ENCODE measurements at regions not wholly inside any gene's neighbourhood (a gene's known extent, or its start where the extent isn't known, plus 50 kb on each side); places are given as distances from the start of the nearest gene placed in this dataset.

DNA sequence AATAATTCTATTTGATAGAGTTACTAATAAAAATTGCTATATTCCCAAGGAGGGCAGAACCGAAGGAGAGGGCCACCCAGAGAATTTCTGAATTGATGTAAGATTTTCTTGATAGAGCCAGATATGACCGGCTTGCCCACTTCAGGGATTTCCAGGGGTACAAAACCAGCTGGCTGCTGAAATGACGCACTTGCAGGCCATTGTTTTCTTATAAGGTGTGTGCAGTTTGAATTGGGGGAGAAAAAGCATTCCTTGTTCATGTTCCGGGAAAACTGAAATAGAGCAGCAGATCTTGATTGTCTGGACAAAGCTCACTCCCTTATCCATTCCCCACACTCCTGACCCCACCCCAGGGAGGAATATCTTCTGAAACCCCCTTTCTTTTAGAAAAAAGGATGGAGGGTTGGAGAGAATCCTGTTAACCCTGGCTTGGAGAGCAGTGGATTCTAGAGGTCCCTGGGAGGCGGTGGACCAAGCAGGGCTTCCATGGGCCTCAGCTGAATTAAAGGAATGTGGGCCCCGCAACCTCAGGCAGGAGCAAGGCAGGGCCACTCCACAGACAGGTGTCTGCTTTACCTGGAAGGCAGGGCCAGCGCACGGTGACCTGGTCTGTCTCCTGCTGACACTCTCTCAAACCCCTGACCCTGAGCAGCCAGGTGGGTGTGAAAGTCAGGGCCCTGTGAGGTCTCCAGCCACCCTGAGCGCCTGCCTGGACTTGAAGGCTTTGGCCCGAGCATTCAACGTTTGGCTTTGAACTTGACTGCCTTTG, 96.4 kb downstream of the TMEM170B start:
- no peak for DNase-seq

- DNase-seq: no peak
Observed at GRCh38 chr6:11634948-11635347, 97.4 kb downstream of the TMEM170B start.

GRCh38 chr6:11636121-11636520, 98.6 kb downstream of the TMEM170B start:
- no peak for DNase-seq

- no peak for DNase-seq
Observed at GRCh38 chr6:11637266-11637665, 99.7 kb downstream of the TMEM170B start.

GRCh38 chr6:11639376-11640235, 102.1 kb downstream of the TMEM170B start:
- DNase-seq: peak; percentile 47

DNA sequence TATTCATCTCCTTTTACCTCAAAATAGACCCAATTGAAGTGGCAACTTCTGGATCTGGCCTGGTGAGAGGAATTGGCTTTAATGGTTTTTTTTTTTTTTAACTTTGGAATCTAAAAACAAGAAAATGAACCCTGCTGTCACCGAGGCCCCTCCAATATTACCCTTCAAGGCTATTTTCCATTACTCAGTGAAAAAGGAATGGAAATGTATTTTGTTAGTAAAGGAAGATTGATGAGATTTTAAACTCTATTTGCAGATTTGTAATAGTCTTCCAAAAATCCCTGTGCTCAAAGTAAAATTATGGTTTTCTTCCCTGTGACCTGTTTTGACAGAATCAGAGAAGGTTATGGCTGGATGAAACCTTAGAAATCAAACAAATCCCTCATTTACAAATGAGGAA, 102.9 kb downstream of the TMEM170B start:
- no peak for DNase-seq

DNA sequence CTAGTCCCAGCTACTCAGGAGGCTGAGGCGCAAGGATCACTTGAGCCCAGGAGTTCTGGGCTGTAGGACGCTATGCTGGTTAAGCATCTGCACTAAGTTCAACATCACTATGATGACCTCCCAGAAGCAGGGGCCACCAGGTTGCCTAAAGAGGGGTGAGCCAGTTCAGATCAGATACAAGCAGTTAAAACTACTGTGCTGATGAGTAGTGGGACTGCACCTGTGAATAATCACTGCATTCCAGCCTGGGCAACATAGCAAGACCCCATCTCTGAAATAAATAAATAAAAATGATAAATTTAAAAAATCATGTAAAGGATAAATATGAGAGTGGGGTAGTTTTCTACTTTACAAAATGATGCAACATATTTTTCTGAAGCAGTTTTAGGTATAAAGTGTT, 106.5 kb downstream of the TMEM170B start:
- no peak for DNase-seq

DNA sequence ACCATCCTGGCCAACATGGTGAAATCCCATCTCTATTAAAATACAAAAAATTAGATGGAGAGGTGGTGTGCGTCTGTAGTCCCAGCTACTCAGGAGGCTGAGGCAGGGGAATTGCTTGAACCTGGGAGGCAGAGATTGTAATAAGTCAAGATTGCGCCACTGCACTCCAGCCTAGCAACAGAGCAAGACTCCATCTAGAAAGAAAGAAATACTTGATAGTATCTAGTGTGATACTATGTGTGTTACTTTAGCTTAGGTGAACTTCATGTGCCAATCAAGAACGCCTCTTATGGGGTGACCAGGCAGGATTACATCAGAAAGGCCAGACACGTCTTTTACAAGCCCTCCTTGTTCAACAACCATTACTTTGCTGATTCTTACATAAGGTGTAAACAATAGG, 107.1 kb downstream of the TMEM170B start:
- no peak for DNase-seq

- no peak for DNase-seq
Observed at GRCh38 chr6:11645016-11645415, 107.5 kb downstream of the TMEM170B start.

DNA sequence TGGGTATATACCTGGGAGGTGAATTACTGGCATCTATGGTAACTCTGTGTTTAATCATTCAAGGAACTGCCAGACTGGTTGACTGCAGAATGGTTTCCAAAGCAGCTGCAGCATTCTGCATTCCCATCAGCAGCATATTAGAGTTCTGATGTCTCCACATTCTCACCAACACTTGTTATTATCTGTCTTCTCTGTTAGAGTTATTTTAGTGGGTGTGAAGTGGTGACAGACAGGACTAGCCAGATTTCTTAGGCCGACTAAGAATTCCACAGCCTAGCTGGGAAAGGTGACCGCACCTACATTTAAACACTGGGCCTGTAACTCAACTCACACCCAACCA, 110.9 kb downstream of the TMEM170B start:
- DNase-seq: no peak

DNA sequence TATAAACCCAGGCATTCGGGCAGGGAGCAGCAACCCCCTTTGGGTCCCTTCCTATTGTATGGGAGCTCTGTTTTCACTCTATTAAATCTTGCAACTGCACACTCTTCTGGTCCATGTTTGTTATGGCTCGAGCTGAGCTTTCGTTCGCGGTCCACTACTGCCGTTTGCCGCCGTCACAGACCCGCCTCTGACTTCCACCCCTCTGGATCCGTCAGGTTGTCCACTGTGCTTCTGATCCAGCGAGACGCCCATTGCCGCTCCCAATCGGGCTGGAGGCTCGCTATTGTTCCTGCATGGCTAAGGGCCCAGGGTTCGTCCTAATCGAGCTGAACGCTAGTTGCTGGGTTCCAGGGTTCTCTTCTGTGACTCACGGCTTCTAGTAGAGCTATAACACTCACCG, 111.3 kb downstream of the TMEM170B start:
- DNase-seq: no peak

- DNase-seq: peak; percentile 58
Observed at GRCh38 chr6:11650025-11650696, 112.6 kb downstream of the TMEM170B start.

GRCh38 chr6:11650711-11651110, 113.2 kb downstream of the TMEM170B start:
- DNase-seq: no peak

- peak; percentile 46 for DNase-seq
Observed at GRCh38 chr6:11653028-11653583, 115.6 kb downstream of the TMEM170B start.

DNA sequence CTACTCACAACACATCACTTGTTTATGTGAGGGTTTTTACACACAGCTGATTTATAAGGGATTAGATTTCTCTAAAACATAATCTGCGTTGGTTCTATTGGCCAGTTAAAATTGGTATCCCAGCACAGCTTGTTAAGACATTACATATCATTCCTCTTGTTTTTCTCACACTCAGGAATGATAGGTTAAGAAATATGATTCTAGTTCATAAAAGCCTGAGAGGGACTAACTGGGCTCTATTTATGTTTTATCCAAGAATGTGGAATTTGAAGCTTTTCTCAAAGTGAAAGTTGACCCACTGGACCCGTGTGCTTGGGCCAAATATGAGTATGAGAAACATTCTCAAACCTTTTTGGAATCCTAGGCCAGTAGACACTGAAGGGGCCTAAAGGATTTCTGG, 117.3 kb downstream of the TMEM170B start:
- no peak for DNase-seq

DNA sequence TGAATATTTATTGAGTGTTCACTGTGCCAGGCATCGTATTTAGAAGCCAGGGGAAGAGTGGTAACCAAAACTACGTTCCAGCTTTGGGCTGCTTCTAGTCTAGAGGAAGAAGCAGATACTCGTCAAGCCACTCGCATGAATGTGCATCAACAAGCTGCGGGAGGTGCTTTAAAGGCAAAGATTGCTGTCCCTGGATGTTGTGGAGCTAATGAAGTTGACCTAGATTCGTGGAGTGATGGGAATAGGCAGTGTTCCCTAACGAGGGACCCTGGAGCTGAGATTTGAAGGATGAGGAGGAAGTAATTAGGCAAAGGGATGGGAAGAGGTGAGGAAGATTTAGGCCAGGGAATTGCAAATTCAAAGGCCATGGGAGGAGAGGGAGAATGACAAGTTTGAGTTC, 118.9 kb downstream of the TMEM170B start:
- no peak for DNase-seq

GRCh38 chr6:11659757-11660156, 118.8 kb downstream of the ADTRP start:
- no peak for DNase-seq

- no peak for DNase-seq
Observed at GRCh38 chr6:11662323-11662722, 116.3 kb downstream of the ADTRP start.

DNA sequence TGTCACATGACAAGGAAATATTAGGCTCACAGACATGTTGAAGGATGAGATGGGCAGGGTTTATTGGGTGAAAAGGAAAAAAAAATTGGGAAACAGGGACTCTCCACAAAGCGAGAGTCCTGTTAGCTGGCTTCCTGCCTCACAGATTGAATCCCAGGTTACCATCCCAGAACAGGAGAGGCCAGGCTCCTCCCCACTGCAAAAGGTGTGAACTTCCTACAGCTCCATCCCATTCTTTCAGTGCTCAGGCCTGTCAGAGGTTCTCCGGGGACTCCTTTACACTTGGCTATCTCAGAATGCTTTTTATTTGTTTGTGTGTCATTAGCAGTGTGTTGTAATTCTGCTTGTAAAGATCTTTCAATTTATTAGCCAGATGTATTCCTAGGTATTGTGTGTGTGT, 115.1 kb downstream of the ADTRP start:
- no peak for DNase-seq

All from left hindlimb (tissue), 1 donor.